MM.1S (cell line): ENCODE measurements at regions not wholly inside any gene's neighbourhood (a gene's known extent, or its start where the extent isn't known, plus 50 kb on each side); places are given as distances from the start of the nearest gene placed in this dataset.

Experiments used
- EZH2 ChIP-seq: fragments of 300-600 bp; sonication (generic); optimal IDR thresholded peaks from 2 replicates; pipeline ENCODE3; 2017; ENCODE audit warnings: low read depth, mild to moderate bottlenecking, antibody characterized with exemption, low read length, mixed read lengths
- TF ChIP-seq, protein P1 (sequence below): fragments of 300-600 bp; sonication (generic); IDR thresholded peaks from 2 replicates; pipeline ENCODE4 v1.5.1; 2016; ENCODE audit warnings: antibody characterized with exemption, low read length, mixed read lengths

DNA sequence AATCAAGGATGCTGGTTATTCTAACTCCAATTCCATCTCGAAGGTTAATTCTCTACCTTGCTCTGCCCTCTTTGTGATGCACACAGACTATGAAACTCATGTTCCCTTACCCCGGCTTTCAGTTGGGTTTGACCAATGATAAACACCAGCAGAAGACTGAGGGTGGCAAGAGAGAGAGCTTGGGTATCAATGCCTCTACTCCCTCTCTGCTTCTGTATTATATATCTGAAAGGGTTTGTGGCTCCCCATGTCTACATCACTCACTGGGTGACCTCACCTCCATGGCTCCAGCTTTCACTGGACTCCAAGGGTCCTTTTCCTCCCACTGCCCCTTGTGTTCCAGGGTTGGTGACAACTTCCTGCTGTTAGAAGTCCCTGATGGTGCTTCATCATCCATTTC lies 659.0 kb upstream of the TBX3 start:
- TF ChIP-seq, protein P1, sequence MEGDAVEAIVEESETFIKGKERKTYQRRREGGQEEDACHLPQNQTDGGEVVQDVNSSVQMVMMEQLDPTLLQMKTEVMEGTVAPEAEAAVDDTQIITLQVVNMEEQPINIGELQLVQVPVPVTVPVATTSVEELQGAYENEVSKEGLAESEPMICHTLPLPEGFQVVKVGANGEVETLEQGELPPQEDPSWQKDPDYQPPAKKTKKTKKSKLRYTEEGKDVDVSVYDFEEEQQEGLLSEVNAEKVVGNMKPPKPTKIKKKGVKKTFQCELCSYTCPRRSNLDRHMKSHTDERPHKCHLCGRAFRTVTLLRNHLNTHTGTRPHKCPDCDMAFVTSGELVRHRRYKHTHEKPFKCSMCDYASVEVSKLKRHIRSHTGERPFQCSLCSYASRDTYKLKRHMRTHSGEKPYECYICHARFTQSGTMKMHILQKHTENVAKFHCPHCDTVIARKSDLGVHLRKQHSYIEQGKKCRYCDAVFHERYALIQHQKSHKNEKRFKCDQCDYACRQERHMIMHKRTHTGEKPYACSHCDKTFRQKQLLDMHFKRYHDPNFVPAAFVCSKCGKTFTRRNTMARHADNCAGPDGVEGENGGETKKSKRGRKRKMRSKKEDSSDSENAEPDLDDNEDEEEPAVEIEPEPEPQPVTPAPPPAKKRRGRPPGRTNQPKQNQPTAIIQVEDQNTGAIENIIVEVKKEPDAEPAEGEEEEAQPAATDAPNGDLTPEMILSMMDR, result no peak
- no peak for TF ChIP-seq EZH2
